Epithelial cell of proximal tubule (primary cell): ENCODE measurements at regions not wholly inside any gene's neighbourhood (a gene's known extent, or its start where the extent isn't known, plus 50 kb on each side); places are given as distances from the start of the nearest gene placed in this dataset.
"Not testable (repeated sequence)": the region's sequence is repeated elsewhere in the genome, so short reads cannot be mapped to it uniquely, and the experiment has no call there.

Experiments
- DNase-seq: peaks from one replicate; pipeline ENCODE4 v3.0.0-alpha.2; 2011; ENCODE audit warnings: low read depth
- H3K4me3 ChIP-seq: 2 replicates; pipeline ENCODE4 v1.5.1; 2011; ENCODE audit warnings: low read depth, mild to moderate bottlenecking, low read length
- CTCF ChIP-seq: conservative IDR thresholded peaks from 2 replicates; pipeline ENCODE4 v1.5.1; 2012; ENCODE audit warnings: low read depth, mild to moderate bottlenecking, low read length

GRCh38 chr12:30548203-30548602 is 147.5 kb downstream of the IPO8 start:
- DNase-seq, result no peak
- H3K4me3 ChIP-seq, result no peak overlapping the region
- no peak for TF ChIP-seq CTCF

- DNase-seq, result no peak
- H3K4me3 ChIP-seq, result no peak overlapping the region
- no peak for TF ChIP-seq CTCF
Measured at GRCh38 chr12:30546121-30546520, 149.5 kb downstream of the IPO8 start.

GRCh38 chr12:30544704-30545103 is 151.0 kb downstream of the IPO8 start:
- not testable (repeated sequence) for H3K4me3 ChIP-seq, DNase-seq

GRCh38 chr12:30537228-30537627 is 158.4 kb downstream of the IPO8 start:
- TF ChIP-seq CTCF, result no peak
- DNase-seq, result no peak
- no peak overlapping the region for H3K4me3 ChIP-seq

GRCh38 chr12:30533558-30534265 is 162.0 kb downstream of the IPO8 start:
- no peak for DNase-seq
- H3K4me3 ChIP-seq, result no peak overlapping the region
- no peak for TF ChIP-seq CTCF

- no peak for DNase-seq
- no peak overlapping the region for H3K4me3 ChIP-seq
- no peak for TF ChIP-seq CTCF
Measured at GRCh38 chr12:30531731-30532678, 163.7 kb downstream of the IPO8 start.

GRCh38 chr12:30529489-30530269 is 166.0 kb downstream of the IPO8 start:
- DNase-seq, result no peak
- no peak overlapping the region for H3K4me3 ChIP-seq
- TF ChIP-seq CTCF, result no peak
